ENCODE measurements at regions not wholly inside any gene's neighbourhood (a gene's known extent, or its start where the extent isn't known, plus 50 kb on each side); places are given as distances from the start of the nearest gene placed in this dataset.

GRCh38 chr12:124207049-124207448 lies 87.8 kb upstream of the RFLNA start:
- no peak overlapping the region for H3K4me2 ChIP-seq (ENCODE audit: low read depth, low read length)
- no peak overlapping the region for H2AFZ ChIP-seq (ENCODE audit: low read length)
- POLR2A ChIA-PET = no interaction called here
- H3K9ac ChIP-seq (ENCODE audit: insufficient read depth, low read depth, low read length) = no peak overlapping the region
- H3K36me3 ChIP-seq (replicated peaks in 1 of 2; ENCODE audit: control insufficient read depth in 1 of 2, insufficient read depth in 2 of 2, low read length in 2 of 2) = no peaks in the 10 kb centered on the region
- H3K27me3 ChIP-seq (ENCODE audit: control insufficient read depth in 1 of 2, insufficient read depth in 2 of 2, low read length in 2 of 2) = peaks cover 2 to 11% of the 10 kb centered on the region in 2 experiments; a peak in 3 of 5 replicates
- H3K9me3 ChIP-seq (ENCODE audit: low read length) = no peaks in the 10 kb centered on the region
- BruUV-seq (replicated peaks) = no TSS peak
- intact Hi-C loops (cut with micrococcal nuclease; ENCODE audit: unreplicated experiment) = no loop called here
- in situ Hi-C loops (cut with HindIII; ENCODE audit: extremely low pct_ligation_motif_present, low pct_unique_long_range_greater_than_20kb) = no loop called here
- H4K20me1 ChIP-seq (ENCODE audit: insufficient read depth, low read length) = no peaks in the 10 kb centered on the region
- CTCF ChIA-PET (ENCODE audit: low intra/inter-chr PET ratio, low total read pairs) = no interaction called here
- no peak for ATAC-seq
- H3K4me3 ChIP-seq (replicated peaks in 1 of 3; ENCODE audit: insufficient read depth in 1 of 3, low read depth in 2 of 3, low read length in 3 of 3) = no peak overlapping the region
- H3K27ac ChIP-seq (ENCODE audit: extremely low read length, insufficient read depth, low read length) = no peak overlapping the region
- no peak for FAIRE-seq
- H3K79me2 ChIP-seq (ENCODE audit: insufficient read depth, low read length) = no peaks in the 10 kb centered on the region
- DNase-seq (ENCODE audit: low spot score) = no peak
- no peaks in the 10 kb centered on the region for H3K4me1 ChIP-seq (ENCODE audit: insufficient read depth, low read length)
- WGBS (ENCODE audit: low lambda C conversion rate) = 0% methylated on average over 1 of the region's 1 CpG
- TF ChIP-seq NR2C2 (CRISPR knock-in tag; IDR thresholded peaks at IDR 0.05; ENCODE audit: borderline replicate concordance) (no peak), CBX2 (IDR thresholded peaks at IDR 0.05; ENCODE audit: low read depth, low read length) (no peak), CBX2 (CRISPR knock-in tag; IDR thresholded peaks at IDR 0.05; ENCODE audit: low read depth) (no peak), ZBTB10 (CRISPR knock-in tag; IDR thresholded peaks at IDR 0.05; ENCODE audit: borderline replicate concordance) (no peak), ZNF660 (CRISPR knock-in tag; IDR thresholded peaks at IDR 0.05; ENCODE audit: borderline replicate concordance, low read depth) (no peak), HOXA5 (CRISPR knock-in tag; IDR thresholded peaks at IDR 0.05) (no peak), ZBTB40 (IDR thresholded peaks at IDR 0.05) (no peak), ZBTB40 (CRISPR knock-in tag; IDR thresholded peaks at IDR 0.05) (no peak), NPAS2 (CRISPR knock-in tag; IDR thresholded peaks at IDR 0.05; ENCODE audit: borderline replicate concordance) (no peak), NCOA2 (CRISPR knock-in tag; IDR thresholded peaks at IDR 0.05) (no peak), CENPX (CRISPR knock-in tag; IDR thresholded peaks at IDR 0.05) (no peak), SAFB2 (CRISPR knock-in tag; IDR thresholded peaks at IDR 0.05; ENCODE audit: borderline replicate concordance, low read depth) (no peak)
- TF ChIP-seq, protein P1, sequence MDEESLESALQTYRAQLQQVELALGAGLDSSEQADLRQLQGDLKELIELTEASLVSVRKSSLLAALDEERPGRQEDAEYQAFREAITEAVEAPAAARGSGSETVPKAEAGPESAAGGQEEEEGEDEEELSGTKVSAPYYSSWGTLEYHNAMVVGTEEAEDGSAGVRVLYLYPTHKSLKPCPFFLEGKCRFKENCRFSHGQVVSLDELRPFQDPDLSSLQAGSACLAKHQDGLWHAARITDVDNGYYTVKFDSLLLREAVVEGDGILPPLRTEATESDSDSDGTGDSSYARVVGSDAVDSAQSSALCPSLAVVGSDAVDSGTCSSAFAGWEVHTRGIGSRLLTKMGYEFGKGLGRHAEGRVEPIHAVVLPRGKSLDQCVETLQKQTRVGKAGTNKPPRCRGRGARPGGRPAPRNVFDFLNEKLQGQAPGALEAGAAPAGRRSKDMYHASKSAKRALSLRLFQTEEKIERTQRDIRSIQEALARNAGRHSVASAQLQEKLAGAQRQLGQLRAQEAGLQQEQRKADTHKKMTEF (CRISPR knock-in tag; IDR thresholded peaks at IDR 0.05) = no peak
